Astrocyte of the hippocampus (primary cell): ENCODE measurements at regions not wholly inside any gene's neighbourhood (a gene's known extent, or its start where the extent isn't known, plus 50 kb on each side); places are given as distances from the start of the nearest gene placed in this dataset.

Experiments used
- DNase-seq: peaks from one replicate; pipeline ENCODE4 v3.0.0; 2011; ENCODE audit warnings: low read depth, low spot score

DNA sequence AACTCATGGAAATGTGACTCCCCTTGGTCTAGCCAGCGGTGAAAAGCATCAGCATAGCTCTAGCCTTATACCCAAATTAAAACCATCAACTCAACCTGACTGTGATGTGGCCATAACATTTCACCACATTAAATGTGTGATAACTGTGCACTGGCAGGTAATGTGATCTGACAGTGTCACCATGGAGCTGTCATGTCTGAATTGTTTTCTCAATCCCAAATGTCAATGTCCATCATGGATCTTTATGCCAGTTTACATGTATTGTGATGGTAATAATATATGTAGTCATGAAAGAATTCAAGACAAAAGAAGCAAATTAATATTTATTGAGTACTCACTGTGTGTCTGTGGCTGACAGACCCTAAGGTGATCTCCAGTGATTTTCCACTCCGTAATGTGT, 213.4 kb upstream of the EOMES start:
- no peak for DNase-seq

DNA sequence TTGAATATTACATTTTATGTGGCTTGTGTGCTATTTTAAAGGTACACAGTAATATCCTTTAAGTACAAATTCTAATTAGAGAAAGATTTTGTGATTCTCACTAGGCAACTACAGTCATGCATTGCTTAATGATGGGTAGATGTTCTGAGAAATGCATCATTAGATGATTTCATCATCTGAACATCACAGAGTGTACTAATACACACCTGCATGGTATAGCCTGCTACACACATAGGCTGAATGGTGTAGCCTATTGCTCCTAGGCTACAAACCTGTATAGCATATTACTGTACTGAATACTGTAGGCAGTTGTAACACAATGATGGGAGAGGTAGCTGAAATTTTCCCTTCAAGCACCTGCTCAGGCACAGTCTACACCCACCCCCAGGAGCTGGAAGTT, 217.4 kb upstream of the EOMES start:
- DNase-seq, result no peak

DNA sequence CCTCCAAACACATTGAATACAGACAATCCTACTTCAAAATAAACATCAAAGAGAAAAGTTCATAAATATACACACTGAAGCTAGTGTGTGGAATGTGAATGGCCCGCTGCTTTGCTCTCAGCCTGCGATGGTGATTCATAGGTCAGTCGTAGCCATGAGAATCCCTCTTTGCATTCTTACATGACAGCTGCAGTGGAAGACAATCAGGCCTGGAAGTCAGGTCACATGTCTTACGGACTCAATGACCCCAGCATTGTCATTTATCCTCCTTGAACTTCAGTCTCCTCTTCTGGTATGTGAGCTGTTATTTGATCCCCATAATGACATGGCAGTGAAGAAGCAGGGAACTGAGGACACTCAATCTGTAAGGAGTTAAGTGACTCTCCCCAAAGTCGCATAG, 217.8 kb upstream of the EOMES start:
- peak; percentile 75 for DNase-seq

DNA sequence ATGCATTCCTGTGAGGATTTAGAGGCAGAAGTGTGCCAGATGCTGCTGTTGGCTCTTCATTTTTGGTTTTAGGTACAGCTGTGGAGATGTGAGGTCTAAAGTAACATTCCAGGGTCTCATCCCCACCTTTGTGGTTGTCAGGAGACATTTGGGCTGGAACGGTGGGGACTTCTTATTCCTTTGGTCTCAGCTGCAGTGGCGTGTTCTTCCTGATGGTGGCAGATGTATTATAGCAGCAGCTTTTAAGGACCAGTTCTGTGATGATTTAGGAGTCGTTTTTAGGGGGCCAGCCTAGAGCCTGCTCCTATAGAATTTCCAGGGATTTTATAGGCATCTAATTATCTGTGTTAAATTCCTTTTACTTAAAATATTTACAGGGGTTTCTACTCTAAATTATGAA, 221.0 kb upstream of the EOMES start:
- peak; percentile 17 for DNase-seq

DNA sequence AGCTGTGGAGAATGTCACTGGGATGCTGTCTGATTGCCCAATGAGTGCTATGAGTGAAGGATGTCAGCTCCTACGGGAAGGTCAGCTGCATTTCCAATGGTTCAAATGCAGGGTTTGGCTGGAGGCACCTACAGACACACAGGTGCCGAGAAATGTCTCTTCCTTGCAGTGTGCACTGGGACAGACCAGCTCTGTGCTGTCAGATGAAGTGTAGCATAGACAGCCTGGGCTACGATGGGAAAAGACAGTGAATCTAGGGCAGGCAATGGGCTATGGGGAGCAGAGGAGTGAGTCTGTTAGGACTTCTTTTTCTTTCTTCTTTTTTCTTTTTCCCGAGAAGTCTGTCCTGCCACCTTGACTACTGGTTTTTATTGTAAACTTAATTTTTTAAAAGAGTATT, 223.1 kb upstream of the EOMES start:
- no peak for DNase-seq

DNA sequence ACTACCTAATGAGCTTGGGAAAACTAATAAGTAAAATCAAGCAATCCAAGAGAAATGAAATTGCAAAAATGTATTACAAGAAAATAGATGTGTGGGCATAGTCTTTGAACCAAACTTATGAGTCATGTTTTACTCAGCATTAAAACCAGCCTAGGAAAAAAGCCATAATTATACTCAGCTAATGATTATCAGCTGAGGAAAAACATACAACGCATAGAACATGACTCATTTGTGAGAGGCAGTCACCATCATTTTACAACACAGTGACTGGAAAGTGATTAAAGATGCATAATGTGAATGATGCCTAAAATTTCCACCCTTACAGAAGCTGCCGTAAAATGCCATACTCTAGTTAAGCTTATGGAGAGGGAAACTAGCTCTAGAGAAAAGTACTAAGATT, 238.0 kb upstream of the EOMES start:
- peak; percentile 47 for DNase-seq

DNA sequence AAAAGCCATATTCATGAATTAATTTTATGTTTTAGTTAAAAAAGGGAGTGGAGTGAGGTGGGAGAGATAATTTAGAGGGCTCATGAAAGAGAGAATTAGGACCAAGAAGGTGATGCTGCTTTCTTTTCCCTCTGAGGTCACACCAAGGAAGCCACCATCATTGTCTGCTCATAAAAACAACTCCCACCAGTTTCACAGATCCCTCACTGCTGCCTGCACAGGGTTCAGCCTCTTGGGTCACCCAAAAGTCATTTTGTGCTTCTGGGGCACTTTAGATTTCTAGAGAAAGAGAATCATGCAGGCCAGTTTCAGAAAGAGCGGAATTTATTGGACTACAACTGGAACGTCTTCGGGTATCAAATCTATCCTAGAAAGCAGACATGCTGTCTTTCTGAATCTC, 241.4 kb upstream of the EOMES start:
- no peak for DNase-seq

DNA sequence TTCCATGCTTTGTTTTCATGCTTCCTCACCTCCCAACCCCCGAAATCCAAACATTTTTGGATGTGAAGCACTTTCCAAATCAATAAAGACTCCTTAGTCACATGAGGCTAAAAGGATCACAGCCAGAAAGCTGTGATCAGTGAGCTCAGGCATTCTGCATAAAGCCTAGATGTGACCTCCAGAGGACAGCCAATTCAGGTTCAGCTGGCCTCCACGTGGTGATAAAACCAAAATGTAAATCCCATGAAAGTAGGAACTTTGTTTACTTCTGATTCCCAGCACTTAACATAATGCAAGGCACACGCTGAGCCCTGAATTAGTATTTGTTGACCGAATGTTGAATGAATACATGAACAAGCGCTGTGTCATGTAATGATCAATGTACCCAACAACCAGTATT, 249.5 kb upstream of the EOMES start:
- no peak for DNase-seq

DNA sequence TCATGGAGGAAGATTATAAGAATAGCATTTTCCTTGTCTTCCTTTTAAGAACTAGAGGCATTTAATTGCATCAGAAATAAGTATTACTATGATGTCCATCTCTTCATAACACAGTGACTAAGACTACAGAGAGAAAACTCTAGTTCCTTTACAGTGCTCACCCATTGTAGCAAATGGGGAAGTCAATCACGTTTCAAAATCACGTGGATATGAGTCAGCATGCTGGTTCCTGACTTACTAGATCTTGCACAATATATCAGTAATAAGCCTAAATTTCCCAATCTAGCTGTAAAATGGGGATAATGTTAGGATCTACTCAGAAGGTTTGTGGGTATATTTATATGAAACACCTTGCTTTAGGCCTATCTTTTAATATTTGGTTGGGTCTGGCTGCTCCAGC, 254.8 kb upstream of the EOMES start:
- DNase-seq, result no peak

DNA sequence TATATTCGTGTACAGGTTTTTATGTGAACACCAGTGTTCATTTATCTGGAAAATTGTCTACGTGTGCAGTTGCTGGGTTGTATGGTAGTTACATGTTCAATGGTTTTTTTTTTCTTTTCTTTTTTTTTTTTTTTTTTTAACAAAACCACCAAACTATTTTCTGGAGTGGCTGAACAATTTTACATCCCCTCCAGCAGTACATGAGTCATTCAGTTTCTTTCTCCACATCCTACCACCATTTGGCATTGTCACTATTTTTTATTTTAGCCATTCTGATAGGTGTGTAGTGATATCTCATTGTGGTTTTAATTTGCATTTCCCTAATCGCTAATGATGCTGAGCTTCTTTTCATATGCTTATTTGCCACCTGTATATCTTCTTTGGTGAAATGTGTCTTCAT, 256.3 kb upstream of the EOMES start:
- peak; percentile 49 for DNase-seq

DNA sequence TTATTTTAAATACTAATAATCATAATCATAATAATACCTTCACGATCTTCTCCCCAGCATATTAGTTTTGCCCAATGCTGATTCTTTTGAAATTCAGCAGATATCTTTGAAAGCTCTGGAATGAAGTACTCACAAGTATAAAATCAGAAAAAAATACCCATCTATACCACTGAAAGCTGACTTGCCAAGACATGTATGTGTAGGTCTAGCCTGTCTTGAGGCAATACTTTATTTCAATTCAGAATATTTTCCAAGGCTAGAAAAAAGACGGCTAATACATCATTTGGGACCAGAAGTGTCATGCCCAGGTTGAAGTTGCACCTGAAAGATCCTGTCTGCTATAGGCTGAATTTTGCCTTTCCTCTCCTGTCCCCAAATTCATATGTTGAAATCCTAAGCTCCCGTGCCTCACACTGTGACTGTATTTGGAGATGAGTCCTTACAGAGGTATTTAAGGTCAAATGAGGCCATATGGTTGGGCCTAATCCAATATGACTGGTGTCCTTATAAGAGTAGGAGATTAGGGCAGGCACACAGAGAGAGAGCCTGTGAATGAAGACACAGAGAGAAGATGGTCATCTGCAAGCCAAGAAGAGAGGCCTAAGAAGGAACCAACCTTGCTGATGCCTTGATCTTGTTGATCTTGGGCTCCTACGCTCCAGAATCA, 255.9 kb upstream of the CMC1 start:
- no peak for DNase-seq

DNA sequence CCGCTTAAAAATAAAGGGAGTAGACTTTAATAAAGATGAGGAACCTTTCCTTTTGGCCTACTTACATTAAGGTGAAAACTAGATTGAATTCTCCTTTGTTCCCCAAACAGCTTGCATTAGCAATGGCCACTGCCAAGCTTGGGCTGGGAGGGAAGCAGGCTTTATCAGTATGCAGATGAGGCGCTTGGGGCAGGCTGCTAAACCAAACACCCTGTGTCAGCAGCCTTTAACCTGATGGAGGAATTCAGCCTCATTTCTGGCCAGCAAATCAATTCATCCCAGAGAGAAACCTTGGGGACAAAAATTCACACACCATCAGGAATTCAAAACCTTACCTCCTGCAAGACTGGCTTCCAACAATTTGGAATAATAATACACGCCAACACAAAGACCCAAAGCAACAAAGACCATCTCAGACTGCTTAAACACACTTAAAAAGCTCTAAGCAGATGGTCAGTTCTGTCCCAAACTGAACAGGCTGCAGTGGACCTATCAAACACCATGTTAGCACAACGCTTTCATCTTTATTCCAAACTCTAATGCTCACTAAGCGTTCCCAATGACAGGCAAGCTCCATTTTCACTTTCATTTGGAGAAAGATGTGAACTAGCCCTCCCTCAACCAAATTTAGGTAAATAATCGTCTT, 255.1 kb upstream of the CMC1 start:
- DNase-seq, result peak; percentile 44

DNA sequence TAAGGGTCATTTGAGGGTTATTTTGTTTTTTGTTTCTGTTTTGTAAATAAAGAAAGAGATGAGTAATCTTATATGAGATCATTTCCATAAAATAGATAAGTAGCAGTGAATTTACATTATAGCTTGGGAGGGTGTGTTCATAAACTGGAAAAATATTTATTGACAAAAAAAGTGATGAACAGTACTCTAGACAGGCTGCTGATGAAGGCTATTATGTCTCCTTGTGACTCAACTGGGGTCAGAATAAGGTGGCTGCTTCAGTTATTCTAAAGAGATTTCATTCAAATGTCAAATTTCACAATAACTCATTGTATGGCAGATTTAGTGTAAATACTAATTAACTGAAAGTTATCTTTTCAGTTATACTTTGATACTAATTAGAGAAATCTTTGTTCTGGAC, 251.1 kb upstream of the CMC1 start:
- DNase-seq, result no peak

DNA sequence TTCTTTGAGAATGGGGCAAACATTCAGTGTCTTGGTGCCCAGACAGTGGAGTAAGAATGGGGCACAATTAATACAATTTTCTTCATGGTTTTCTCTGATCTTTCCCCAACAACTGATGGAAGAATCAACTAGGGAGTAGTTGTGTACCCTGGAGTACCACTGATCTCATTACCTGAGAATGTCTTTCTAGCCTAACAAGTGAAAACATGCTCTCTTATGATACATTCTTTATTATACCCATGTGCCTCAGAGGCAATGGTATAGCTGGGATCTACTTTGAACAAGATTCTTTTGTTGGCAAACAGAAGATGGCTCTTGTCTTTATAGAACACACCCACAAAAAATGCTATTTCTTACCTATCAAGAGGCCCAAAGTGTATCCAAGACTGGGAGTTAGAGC, 250.6 kb upstream of the CMC1 start:
- DNase-seq, result no peak

DNA sequence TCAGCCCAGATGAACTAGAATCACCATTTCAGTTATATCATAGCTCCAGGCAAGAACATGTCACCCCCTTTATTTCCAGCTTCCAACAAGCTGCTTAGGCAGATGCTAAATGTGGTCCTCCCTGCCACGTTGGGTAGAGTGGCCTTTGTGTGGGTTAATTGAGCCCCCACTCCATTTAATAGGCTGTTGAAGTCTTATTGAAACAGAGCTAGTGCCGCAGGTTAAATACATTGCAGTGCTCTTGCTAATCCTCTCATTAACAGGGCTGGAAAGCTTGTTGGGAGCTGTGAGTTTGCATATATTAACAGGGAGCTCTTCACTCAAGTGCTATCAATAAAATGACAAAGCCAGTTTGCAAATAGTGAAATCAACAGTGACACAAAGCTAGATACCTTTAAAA, 248.4 kb upstream of the CMC1 start:
- no peak for DNase-seq

DNA sequence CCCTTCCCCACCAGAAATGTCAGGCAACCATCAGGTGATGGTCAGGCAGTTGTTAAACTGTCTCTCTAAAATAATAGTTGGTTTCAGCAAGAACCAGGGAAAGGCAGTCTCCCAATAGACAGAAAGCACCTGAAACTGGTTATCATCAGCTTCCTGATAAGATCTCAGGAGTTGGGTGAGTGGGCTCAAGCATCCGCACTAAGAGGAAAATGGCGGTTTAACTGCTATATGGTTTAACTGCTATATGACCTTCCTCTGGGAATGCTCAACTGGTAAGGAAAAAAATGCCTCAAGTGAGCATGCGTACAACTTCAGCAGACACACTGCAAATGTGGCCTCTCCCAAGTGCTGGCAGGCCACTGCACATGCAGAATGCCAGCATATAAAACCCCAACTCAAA, 240.8 kb upstream of the CMC1 start:
- no peak for DNase-seq

DNA sequence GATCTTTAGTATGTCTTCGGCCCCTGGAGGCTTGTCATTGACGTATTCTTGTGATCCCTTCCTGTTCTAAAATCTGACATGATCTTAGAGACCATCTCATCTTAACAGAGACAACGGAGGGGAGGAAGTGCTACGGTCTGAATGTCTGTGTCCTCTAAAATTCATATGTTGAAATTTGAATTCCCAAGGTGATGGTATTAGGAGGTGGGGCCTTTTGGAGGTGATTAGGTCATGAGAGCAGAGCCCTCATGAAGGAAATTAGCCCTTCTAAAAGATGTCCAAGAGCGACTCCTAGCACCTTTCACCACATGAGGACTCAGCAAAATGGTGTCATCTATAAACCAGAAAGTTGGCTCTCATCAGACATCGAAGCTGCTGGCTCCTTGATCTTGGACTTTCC, 233.2 kb upstream of the CMC1 start:
- no peak for DNase-seq

DNA sequence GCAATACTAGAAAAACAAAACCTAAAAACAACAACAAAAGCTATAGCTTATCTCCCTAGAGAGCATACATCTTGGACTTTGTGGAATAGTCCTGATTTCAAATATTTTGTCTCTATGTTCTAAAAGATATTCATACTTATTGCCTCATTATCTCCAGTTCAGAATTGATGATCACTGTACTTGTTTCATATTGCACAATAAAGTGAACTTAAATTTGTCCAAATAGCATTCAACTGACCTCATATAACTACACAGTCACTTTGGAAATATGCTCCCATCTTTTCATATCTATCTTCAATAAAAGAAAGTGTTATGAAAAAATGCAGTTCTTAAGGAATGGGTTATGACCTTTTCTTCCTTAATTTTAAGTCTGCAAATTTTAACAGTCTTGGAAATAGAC, 228.6 kb upstream of the CMC1 start:
- DNase-seq, result no peak

DNA sequence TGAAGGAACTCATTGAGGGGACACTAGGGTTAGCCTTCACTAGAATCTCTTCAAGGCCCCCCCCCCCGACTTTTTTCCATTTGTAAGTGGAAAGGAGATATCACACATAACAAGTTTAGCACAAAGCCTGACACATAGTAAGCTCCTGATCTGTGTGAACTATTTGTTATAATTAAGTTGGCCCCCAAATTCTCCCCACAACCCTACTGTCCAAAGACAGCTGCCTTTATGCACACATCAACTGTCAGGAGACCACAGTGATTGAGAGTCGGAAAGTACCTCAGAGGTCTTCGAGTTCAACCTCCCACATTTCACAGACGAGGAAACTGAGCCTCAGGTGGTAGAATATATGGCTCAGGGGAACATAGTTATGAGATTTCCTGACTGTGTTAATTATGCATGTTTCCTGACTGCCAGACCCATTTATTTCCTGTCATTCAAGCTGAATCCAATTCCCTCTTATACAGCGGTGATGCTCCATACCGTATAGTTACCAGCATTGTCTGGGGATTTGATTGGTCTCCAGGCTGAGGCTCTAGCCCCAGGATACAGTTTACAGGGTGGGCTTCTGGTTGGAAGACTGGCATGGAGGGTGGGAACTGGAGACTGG, 227.4 kb upstream of the CMC1 start:
- no peak for DNase-seq

DNA sequence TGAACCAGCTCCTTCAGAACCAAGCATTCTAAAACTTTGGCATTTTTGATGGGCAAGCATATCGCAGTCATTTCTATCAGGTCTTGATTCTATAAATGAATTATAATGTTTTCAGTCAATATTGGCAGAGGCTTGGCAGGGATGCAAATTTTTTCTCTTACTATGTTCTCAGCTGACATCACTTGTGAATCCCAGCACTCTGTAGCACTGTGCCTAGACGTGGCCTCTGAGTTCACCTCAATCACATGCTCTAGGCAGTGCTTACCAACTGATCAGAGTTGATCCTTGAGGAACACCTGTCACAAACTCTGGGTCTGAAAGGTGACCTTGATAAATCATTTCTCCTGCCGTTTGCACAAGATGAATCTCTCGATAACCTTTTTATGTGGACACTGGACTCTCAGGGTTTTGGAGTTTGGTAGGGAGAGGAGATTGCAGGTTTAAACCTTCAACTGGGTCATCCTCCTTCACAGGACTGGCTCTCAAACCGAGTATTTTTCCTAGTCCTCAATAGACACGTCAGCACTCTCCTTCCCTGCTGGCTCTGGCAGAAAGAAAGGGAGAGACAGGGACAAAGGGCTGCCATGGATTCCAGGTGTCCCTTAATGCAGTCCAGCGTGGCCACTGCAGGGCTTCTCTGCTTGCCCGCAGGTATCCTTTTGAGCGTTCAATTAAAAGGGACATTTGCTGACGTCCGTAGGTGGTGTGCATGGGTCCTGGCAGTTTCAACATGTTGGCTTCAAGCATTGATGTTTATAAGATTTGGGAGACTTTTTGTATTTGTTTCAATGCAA, 222.3 kb upstream of the CMC1 start:
- DNase-seq, result no peak

DNA sequence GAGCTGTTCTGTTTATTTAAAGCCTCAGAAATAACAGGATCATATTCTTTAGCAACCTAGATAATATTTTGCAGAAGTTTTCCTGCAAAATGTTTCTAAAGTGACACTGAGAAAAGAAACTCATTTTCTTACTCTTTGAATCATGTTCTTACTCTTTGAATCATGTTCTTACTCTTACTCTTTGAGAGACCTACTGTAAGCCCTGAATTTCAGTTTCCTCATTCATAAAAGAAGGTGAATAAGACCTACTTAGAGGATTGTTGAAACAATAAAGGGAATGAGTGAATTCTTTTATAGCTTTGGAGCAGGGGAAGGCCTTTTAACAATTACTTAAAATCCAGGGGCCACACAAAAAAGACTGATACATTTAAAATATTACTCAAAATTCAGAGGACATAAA, 221.7 kb upstream of the CMC1 start:
- no peak for DNase-seq

DNA sequence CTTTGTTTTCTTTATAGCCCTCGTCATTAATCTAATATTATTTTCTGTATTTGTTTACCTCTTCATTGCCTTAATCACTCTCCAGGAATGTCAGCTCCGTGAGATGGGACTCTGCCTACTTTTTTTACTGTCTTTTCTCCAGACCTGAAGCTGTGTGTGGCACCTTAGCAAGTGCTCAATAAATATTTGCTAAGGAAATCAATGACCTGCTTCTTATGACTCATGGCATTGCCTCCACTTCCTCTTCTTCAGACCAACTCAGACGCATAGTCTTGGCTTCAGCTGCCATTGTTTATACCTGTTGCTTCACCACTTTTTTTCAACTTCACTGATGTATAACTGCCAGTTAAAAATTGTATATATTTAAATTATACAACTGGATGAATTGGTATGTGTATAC, 218.5 kb upstream of the CMC1 start:
- DNase-seq, result no peak

DNA sequence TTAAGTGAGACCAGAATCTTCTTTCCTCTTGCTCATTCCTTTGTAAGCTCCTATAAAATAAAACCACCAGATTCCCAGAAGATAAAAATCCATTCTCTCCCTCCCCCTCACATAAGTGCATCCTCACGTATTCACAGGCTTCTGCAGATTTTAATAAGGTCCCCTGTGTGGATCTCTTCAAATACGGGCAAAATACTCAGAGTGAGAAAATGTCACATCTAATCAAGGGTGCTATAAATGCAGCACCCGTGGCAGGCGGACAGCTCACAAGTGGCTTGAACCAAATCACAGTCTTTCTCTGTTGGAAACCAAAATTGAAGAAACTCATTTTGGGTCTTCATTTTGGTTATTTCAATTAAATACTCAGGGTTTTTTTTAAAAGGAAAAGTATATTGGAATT, 212.9 kb upstream of the CMC1 start:
- DNase-seq, result no peak
